GM23248 (cell line): ENCODE measurements at regions not wholly inside any gene's neighbourhood (a gene's known extent, or its start where the extent isn't known, plus 50 kb on each side); places are given as distances from the start of the nearest gene placed in this dataset.

ENCODE experiments used
- DNase-seq: peaks from one replicate; pipeline ENCODE4 v3.0.0-alpha.2; 2015
- H2AFZ ChIP-seq: fragments of 200-600 bp; sonication (generic); 2 replicates; pipeline ENCODE4 v1.6.1; 2016; ENCODE audit warnings: antibody characterized with exemption
- H3F3A ChIP-seq: fragments of 200-600 bp; sonication (generic); 2 replicates; pipeline ENCODE4 v1.6.1; 2016; ENCODE audit warnings: mild to moderate bottlenecking, antibody characterized with exemption, mixed run types; ENCODE audit not compliant: insufficient read depth
- H3K27ac ChIP-seq: fragments of 200-600 bp; sonication (generic); 2 replicates; pipeline ENCODE4 v1.5.1; 2016; ENCODE audit warnings: mild to moderate bottlenecking
- H3K27me3 ChIP-seq: fragments of 200-600 bp; sonication (generic); replicated peaks from 2 replicates; pipeline ENCODE4 v1.6.1; 2016; ENCODE audit warnings: mild to moderate bottlenecking; ENCODE audit not compliant: insufficient read depth
- H3K36me3 ChIP-seq: fragments of 200-600 bp; sonication (generic); 2 replicates; pipeline ENCODE4 v1.6.1; 2016; ENCODE audit warnings: low read depth, mild to moderate bottlenecking
- H3K4me1 ChIP-seq: fragments of 200-600 bp; sonication (generic); 2 replicates; pipeline ENCODE4 v1.6.1; 2016; ENCODE audit warnings: mild to moderate bottlenecking; ENCODE audit not compliant: insufficient read depth
- H3K4me2 ChIP-seq: fragments of 200-600 bp; sonication (generic); one replicate; pipeline ENCODE4 v1.6.1; 2016; ENCODE audit warnings: mild to moderate bottlenecking; ENCODE audit not compliant: unreplicated experiment
- H3K4me3 ChIP-seq: fragments of 200-600 bp; sonication (generic); 2 replicates; pipeline ENCODE4 v1.5.1; 2016; ENCODE audit warnings: mild to moderate bottlenecking
- H3K79me2 ChIP-seq: fragments of 200-600 bp; sonication (generic); 2 replicates; pipeline ENCODE4 v1.6.1; 2016; ENCODE audit warnings: mild to moderate bottlenecking; ENCODE audit not compliant: insufficient read depth
- H3K9ac ChIP-seq: fragments of 200-600 bp; sonication (generic); 2 replicates; pipeline ENCODE4 v1.6.1; 2016; ENCODE audit warnings: mild to moderate bottlenecking
- H3K9me2 ChIP-seq: fragments of 200-600 bp; sonication (generic); 2 replicates; pipeline ENCODE4 v1.6.1; 2016; ENCODE audit warnings: mixed run types, mild to moderate bottlenecking, moderate library complexity; ENCODE audit not compliant: insufficient read depth
- H3K9me3 ChIP-seq: fragments of 200-600 bp; sonication (generic); one replicate; pipeline ENCODE4 v1.6.1; 2017; ENCODE audit warnings: low read depth
- H4K20me1 ChIP-seq: fragments of 200-600 bp; sonication (generic); 2 replicates; pipeline ENCODE4 v1.6.0; 2016; ENCODE audit not compliant: insufficient read depth
- EZH2 ChIP-seq: fragments of 200-600 bp; sonication (generic); IDR thresholded peaks from 2 replicates; pipeline ENCODE4 v1.6.1; 2018; ENCODE audit warnings: antibody characterized with exemption, mild to moderate bottlenecking; ENCODE audit not compliant: insufficient read depth, poor library complexity, severe bottlenecking
- EZH2phosphoT487 ChIP-seq: fragments of 200-600 bp; sonication (generic); IDR thresholded peaks from 2 replicates; pipeline ENCODE4 v1.6.1; 2018; ENCODE audit warnings: antibody characterized with exemption, moderate library complexity, mild to moderate bottlenecking, low read depth; ENCODE audit not compliant: insufficient read depth
- WGBS, 2 experiments: methylation state at CpG; one replicate each; pipeline ENCODE4 v1.1.6; 2015 to 2017; ENCODE audit warnings: low lambda C conversion rate in 2 of 2, low coverage in 1 of 2; ENCODE audit errors: missing lambda C conversion rate in 2 of 2; 5-methylcytosine and 5-hydroxymethylcytosine counted together
- in situ Hi-C: fragments of 300-500 bp; cut with MboI; formaldehyde crosslinking; loops from 2 replicates; pipeline ENCODE4 v1.15.0; 2020

GRCh38 chr10:35751347-35751746 lies 109.3 kb upstream of the FZD8 start:
- H3K9me2 ChIP-seq, result no peaks in the 10 kb centered on the region
- H3K4me3 ChIP-seq, result no peak overlapping the region
- TF ChIP-seq EZH2 (no peak), EZH2phosphoT487 (no peak)
- peaks cover 8% of the 10 kb centered on the region; the same call in 1 of the 2 replicates for H3K27me3 ChIP-seq
- H4K20me1 ChIP-seq, result no peaks in the 10 kb centered on the region
- WGBS, 2 experiments, result 73 to 74% methylated on average over 2 of the region's 2 CpGs
- no peak overlapping the region for H3K4me2 ChIP-seq
- H3K79me2 ChIP-seq, result no peaks in the 10 kb centered on the region
- in situ Hi-C loops, result no loop called here
- no peak overlapping the region for H3K27ac ChIP-seq
- no peak for DNase-seq
- no peaks in the 10 kb centered on the region for H3F3A ChIP-seq
- H3K9ac ChIP-seq, result no peak overlapping the region
- no peaks in the 10 kb centered on the region for H3K36me3 ChIP-seq
- no peak overlapping the region for H2AFZ ChIP-seq
- no peaks in the 10 kb centered on the region for H3K9me3 ChIP-seq
- no peaks in the 10 kb centered on the region for H3K4me1 ChIP-seq

DNA sequence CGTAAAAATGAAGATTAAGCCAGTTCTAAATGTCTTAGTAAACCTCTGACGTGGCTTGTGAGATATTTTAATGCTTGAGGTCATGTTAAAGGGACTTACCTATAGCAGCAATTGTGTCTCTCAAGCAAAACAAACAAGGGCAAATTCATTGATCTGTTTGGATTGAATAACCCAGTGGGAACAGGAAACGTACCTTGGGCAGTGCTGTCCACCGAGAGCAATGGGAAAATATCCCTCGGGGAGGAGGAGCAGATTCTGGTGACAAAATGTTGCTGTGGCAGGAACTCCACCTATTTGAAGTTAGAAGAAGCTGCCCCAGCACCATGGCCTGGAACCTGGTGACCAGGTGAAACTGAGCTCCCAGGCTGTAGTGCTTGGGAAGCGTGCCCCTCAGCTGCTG lies 107.1 kb upstream of the FZD8 start:
- H4K20me1 ChIP-seq, result no peaks in the 10 kb centered on the region
- H3K9ac ChIP-seq, result no peak overlapping the region
- no peaks in the 10 kb centered on the region for H3K36me3 ChIP-seq
- TF ChIP-seq EZH2phosphoT487 (no peak), EZH2 (no peak)
- no peaks in the 10 kb centered on the region for H3K9me3 ChIP-seq
- no peaks in the 10 kb centered on the region for H3K79me2 ChIP-seq
- no peaks in the 10 kb centered on the region for H3F3A ChIP-seq
- H3K27me3 ChIP-seq, result peaks cover 8% of the 10 kb centered on the region; the same call in 1 of the 2 replicates
- WGBS, 2 experiments, result 62 to 72% methylated on average over 6 of the region's 6 CpGs
- no peak overlapping the region for H3K27ac ChIP-seq
- H3K4me1 ChIP-seq, result no peaks in the 10 kb centered on the region
- H3K9me2 ChIP-seq, result no peaks in the 10 kb centered on the region
- DNase-seq, result no peak
- H3K4me3 ChIP-seq, result no peak overlapping the region
- no peak overlapping the region for H2AFZ ChIP-seq
- in situ Hi-C loops, result no loop called here
- no peak overlapping the region for H3K4me2 ChIP-seq

DNA sequence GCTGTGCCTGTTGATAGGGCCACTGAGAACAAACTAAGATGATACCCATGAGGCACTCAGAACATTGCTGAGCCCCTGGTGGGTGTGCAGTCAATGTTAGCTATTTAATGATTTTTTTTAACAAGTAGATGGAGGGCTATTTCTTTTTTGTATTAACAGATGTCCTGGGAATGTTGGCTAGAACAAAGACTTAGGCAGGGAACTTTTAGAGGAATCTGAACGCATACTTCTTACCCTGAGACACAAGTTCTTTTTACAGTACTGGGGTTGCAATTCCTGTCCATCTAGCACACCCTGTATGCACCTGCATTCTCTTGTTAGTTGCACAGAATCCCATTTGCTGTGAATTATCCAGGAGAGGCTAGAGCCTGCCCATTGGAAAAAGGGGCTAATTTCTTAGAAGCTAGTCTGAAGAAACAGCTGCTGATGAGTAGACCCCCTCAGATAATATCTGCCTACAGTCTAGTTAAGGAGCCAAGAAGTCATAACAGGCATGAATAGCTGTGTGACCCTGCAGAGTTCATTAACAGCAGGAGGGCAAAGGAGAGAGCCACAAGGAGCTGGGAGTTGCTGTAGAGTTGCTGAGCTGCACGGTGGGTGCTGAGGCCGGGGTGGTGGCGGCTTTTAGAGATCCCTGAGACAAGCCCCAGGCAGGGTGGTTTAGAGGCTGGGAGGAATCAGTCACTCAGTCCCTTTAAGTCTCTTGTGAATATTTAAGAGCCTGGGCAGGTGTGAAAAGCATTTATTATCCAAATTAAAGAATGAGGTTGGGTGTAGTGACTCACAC lies 103.7 kb upstream of the FZD8 start:
- Histone ChIP-seq H3K4me1 (no peaks in the 10 kb centered on the region), H3K27ac (no peak overlapping the region), H3K9me3 (no peaks in the 10 kb centered on the region), H3K9ac (no peak overlapping the region), H3K36me3 (no peaks in the 10 kb centered on the region), H3K79me2 (no peaks in the 10 kb centered on the region), H3F3A (no peaks in the 10 kb centered on the region), H2AFZ (no peak overlapping the region), H3K4me2 (no peak overlapping the region), H3K27me3 (peaks cover 8% of the 10 kb centered on the region; the same call in 1 of the 2 replicates), H3K4me3 (no peak overlapping the region), H4K20me1 (no peaks in the 10 kb centered on the region), H3K9me2 (no peaks in the 10 kb centered on the region)
- TF ChIP-seq EZH2, result no peak
- TF ChIP-seq EZH2phosphoT487, result no peak
- no peak for DNase-seq
- 75 to 77% methylated on average over 4 of the region's 4 CpGs for WGBS, 2 experiments
- in situ Hi-C loops, result no loop called here

- H3K79me2 ChIP-seq, result no peaks in the 10 kb centered on the region
- TF ChIP-seq EZH2, result no peak
- no peak for TF ChIP-seq EZH2phosphoT487
- H3K27ac ChIP-seq, result no peak overlapping the region
- in situ Hi-C loops, result no loop called here
- no peak overlapping the region for H3K9ac ChIP-seq
- 0 out of 2 replicates have a peak, but pooled peaks cover 4% of the 10 kb centered on the region for H3K4me1 ChIP-seq
- H4K20me1 ChIP-seq, result no peaks in the 10 kb centered on the region
- no peaks in the 10 kb centered on the region for H3F3A ChIP-seq
- no peaks in the 10 kb centered on the region for H3K9me3 ChIP-seq
- no peak overlapping the region for H3K4me2 ChIP-seq
- no peak overlapping the region for H2AFZ ChIP-seq
- no peaks in the 10 kb centered on the region for H3K9me2 ChIP-seq
- H3K27me3 ChIP-seq, result no peaks in the 10 kb centered on the region; the same call in 1 of the 2 replicates
- no peak for DNase-seq
- no peak overlapping the region for H3K4me3 ChIP-seq
- WGBS, 2 experiments, result 37 to 39% methylated on average over 2 of the region's 2 CpGs
- H3K36me3 ChIP-seq, result no peaks in the 10 kb centered on the region
Observed at GRCh38 chr10:35743851-35744250, 101.8 kb upstream of the FZD8 start.
